Astrocyte of the spinal cord (primary cell): ENCODE measurements at regions not wholly inside any gene's neighbourhood (a gene's known extent, or its start where the extent isn't known, plus 50 kb on each side); places are given as distances from the start of the nearest gene placed in this dataset.

Source experiments
- DNase-seq: peaks from one replicate; pipeline ENCODE4 v3.0.0; 2011; ENCODE audit warnings: low read depth, low spot score
- H3K4me3 ChIP-seq: 2 replicates; pipeline ENCODE4 v1.5.1; 2011; ENCODE audit warnings: low read depth, mild to moderate bottlenecking, low read length, moderate library complexity
- in situ Hi-C: cut with HindIII; loops from 2 replicates; pipeline ENCODE4 v1.10.0; 2017; ENCODE audit warnings: low sequenced_read_pairs
- TF ChIP-seq, protein P1 (sequence below): IDR thresholded peaks from 2 replicates; pipeline ENCODE4 v1.5.1; 2012; ENCODE audit warnings: low read depth, mild to moderate bottlenecking, low read length, inconsistent platforms

DNA sequence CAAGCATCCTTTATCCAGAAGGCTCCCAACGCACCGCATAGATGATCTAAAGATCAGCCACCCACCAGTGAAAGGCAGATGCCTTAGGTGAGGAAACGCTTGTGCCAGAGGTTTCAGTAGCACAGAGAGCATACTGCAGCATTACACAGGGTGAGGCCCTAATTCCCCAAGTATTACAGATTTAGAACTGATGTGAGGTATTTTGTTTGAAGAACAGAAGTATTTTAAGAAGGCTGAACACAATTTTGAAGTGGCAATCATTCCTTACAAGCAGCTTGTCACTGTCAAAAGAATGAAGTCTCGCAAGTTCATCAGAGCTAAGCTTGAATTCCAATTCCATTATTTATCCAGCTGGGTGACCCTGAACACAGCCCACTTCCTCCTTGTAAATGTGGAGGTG, 70.0 kb upstream of the FAT3 start:
- no peak overlapping the region for H3K4me3 ChIP-seq
- no peak for DNase-seq
- in situ Hi-C loops, result no loop called here
- TF ChIP-seq, protein P1, sequence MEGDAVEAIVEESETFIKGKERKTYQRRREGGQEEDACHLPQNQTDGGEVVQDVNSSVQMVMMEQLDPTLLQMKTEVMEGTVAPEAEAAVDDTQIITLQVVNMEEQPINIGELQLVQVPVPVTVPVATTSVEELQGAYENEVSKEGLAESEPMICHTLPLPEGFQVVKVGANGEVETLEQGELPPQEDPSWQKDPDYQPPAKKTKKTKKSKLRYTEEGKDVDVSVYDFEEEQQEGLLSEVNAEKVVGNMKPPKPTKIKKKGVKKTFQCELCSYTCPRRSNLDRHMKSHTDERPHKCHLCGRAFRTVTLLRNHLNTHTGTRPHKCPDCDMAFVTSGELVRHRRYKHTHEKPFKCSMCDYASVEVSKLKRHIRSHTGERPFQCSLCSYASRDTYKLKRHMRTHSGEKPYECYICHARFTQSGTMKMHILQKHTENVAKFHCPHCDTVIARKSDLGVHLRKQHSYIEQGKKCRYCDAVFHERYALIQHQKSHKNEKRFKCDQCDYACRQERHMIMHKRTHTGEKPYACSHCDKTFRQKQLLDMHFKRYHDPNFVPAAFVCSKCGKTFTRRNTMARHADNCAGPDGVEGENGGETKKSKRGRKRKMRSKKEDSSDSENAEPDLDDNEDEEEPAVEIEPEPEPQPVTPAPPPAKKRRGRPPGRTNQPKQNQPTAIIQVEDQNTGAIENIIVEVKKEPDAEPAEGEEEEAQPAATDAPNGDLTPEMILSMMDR, result no peak

DNA sequence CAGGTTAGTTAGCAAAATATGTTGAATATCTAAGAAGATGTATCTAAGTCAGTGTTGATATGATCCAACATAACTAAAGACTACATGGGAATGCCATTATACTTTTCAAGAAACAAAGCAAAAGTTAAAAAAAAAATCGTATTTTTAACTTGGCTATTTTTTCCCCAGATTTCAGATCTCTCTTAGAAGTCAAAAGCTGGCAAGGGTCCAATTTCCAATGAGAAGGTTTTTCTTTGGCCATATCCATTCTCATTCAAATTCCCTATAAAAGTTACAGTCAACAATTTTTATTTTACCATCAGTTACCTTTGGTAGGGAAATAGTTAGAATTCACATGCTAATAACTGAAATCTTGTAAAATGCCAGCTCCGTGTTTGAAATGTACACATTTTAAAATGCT, 70.5 kb upstream of the FAT3 start:
- TF ChIP-seq, protein P1, result no peak
- in situ Hi-C loops, result no loop called here
- no peak for DNase-seq
- no peak overlapping the region for H3K4me3 ChIP-seq

DNA sequence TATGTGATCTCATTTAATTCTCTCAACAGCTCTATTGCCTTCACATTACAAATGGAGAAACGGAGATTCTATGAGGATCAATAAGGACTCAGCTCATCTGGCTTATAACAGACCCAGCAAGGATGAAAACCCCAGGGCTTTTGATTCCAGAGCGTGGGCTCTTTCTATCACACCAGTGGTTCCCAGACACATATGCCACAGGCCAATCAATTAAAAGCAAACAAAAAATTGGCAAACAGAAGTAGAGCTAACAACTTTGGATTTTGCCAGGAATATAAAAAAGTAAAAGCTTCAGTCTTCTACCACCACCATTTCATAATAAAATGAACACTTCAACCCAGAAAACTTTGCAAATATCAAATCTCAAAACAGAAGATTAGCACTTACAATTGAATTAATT, 71.1 kb upstream of the FAT3 start:
- TF ChIP-seq, protein P1, result no peak
- in situ Hi-C loops, result no loop called here

DNA sequence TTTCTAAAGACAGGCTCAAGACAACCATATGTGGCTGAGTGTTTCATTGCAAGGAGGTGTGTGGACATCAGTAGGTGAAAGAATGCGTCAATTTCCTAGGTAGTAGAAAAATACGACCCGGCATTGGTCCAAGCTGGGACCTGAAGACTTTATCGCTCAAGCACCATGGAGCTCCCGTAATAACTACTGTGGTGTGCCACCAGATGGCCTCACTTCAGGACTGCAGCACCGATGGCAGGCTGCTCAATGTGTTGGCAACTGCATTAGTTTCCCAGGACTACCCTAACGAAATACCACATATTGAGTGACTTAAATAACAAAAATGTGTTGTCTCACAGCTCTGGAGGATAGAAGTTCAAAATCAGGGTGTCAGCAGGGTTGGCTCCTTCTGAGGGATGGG, 72.4 kb upstream of the FAT3 start:
- H3K4me3 ChIP-seq, result no peak overlapping the region
- in situ Hi-C loops, result no loop called here
- no peak for DNase-seq

More for the DNA sequence above, 71.1 kb upstream of the FAT3 start:
- no peak overlapping the region for H3K4me3 ChIP-seq
- DNase-seq, result no peak

DNA sequence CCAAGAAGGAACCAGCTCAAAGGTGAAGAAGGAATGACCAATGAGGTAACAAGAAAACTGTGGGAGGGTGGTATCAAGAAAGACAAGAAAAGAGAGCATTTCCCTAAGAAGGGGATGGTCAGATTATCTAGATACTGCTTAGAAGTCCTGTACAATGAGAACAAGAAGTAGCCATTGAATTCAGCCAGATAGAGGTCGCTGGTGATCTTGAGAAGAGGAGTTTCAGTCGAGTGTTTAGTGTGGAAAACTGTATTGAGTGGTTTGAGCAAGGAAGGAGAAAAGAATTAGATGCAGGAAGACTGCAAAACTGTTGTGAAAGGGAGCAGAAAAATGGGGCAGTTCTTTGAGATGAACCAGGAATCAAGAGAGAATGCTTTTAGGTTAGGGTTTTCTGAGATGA, 74.6 kb upstream of the FAT3 start:
- in situ Hi-C loops, result no loop called here
- DNase-seq, result peak; percentile 9
- TF ChIP-seq, protein P1, result no peak
- no peak overlapping the region for H3K4me3 ChIP-seq

More for the DNA sequence above, 72.4 kb upstream of the FAT3 start:
- TF ChIP-seq, protein P1, result no peak

DNA sequence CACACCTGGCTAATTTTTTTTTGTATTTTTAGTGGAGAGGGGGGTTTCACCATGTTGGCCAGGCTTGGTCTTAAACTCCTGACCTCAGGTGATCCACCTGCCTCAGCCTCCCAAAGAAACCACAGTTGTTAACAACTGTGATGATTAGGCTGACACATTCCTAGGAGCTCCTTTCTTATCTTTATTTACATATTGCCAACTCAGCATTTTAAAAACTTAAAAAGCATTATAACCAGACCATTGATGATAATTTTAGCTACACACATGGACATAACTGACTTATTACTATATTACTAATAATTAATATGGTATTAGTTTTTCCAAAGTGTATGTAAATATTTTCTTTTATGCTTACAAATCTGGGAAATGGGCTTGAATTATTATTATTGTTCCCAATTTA, 82.9 kb upstream of the FAT3 start:
- in situ Hi-C loops, result no loop called here
- TF ChIP-seq, protein P1, result no peak
- DNase-seq, result no peak
- no peak overlapping the region for H3K4me3 ChIP-seq

DNA sequence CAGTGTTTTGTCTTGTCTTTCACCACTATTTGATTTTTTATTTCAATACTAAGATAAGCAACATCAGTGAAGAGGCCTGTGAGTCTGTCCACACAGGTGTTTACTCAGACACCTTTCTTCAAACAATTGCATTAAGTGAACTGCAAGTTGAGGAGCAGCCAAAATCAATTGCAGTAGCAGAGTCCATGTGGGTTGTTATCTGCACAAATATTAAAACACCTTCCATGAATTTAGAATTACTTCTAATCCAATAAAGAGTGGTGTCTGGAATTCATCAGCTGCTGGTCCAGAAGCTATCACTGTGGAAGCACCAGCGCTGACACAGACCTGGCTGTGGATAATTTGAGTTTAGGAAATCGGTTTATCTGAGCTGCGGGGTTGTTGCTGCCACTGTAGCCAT, 83.5 kb upstream of the FAT3 start:
- no peak overlapping the region for H3K4me3 ChIP-seq
- in situ Hi-C loops, result no loop called here
- TF ChIP-seq, protein P1, result no peak
- DNase-seq, result no peak
